ENCODE measurements at regions not wholly inside any gene's neighbourhood (a gene's known extent, or its start where the extent isn't known, plus 50 kb on each side); places are given as distances from the start of the nearest gene placed in this dataset.

GRCh38 chrX:102846544-102847236 is 90.4 kb upstream of the RAB40AL start:
- TF ChIP-seq POLR2A (IDR thresholded peaks at IDR 0.05; ENCODE audit: low read length): no peak
- TF ChIP-seq GATA1 (IDR thresholded peaks at IDR 0.05; ENCODE audit: low read depth, low read length): no peak
